Stimulated activated naive CD4-positive, alpha-beta T cell (primary cell): ENCODE measurements at regions not wholly inside any gene's neighbourhood (a gene's known extent, or its start where the extent isn't known, plus 50 kb on each side); places are given as distances from the start of the nearest gene placed in this dataset.
"Not testable (repeated sequence)": the region's sequence is repeated elsewhere in the genome, so short reads cannot be mapped to it uniquely, and the experiment has no call there.

Experiments used
- DNase-seq, 6 experiments: peaks; one replicate each; lab custom pipeline; 2025; lab: John Stamatoyannopoulos, UW

GRCh38 chr3:150328654-150329040, 79.5 kb upstream of the TSC22D2 start:
- no peak for DNase-seq

- DNase-seq: no peak
Measured at GRCh38 chr3:150327678-150328653, 80.1 kb upstream of the TSC22D2 start.

GRCh38 chr3:150324788-150325187, 83.3 kb upstream of the TSC22D2 start:
- DNase-seq: no peak

GRCh38 chr3:150324245-150324644, 83.9 kb upstream of the TSC22D2 start:
- no peak for DNase-seq

GRCh38 chr3:150323770-150324169, 84.3 kb upstream of the TSC22D2 start:
- DNase-seq: no peak

GRCh38 chr3:150323091-150323490, 85.0 kb upstream of the TSC22D2 start:
- not testable (repeated sequence) for DNase-seq

- DNase-seq: not testable (repeated sequence)
Measured at GRCh38 chr3:150320971-150321370, 87.1 kb upstream of the TSC22D2 start.

- DNase-seq: no peak
Measured at GRCh38 chr3:150319900-150320299, 88.2 kb upstream of the TSC22D2 start.

- DNase-seq: no peak
Measured at GRCh38 chr3:150317469-150317868, 90.6 kb upstream of the TSC22D2 start.

GRCh38 chr3:150315721-150316120, 92.4 kb upstream of the TSC22D2 start:
- DNase-seq: no peak

GRCh38 chr3:150314248-150315004, 93.7 kb upstream of the TSC22D2 start:
- DNase-seq: no peak

GRCh38 chr3:150312018-150312657, 96.0 kb upstream of the TSC22D2 start:
- no peak for DNase-seq

GRCh38 chr3:150311156-150311555, 96.9 kb upstream of the TSC22D2 start:
- DNase-seq: no peak

- no peak for DNase-seq
Measured at GRCh38 chr3:150309557-150309956, 98.5 kb upstream of the TSC22D2 start.

GRCh38 chr3:150309257-150309542, 98.9 kb upstream of the TSC22D2 start:
- no peak for DNase-seq

GRCh38 chr3:150308481-150309256, 99.4 kb upstream of the TSC22D2 start:
- no peak for DNase-seq

GRCh38 chr3:150308037-150308319, 100.1 kb upstream of the TSC22D2 start:
- no peak for DNase-seq

GRCh38 chr3:150307311-150308036, 100.6 kb upstream of the TSC22D2 start:
- DNase-seq: no peak

GRCh38 chr3:150306906-150307305, 101.2 kb upstream of the TSC22D2 start:
- DNase-seq: no peak

GRCh38 chr3:150306083-150306482, 102.0 kb upstream of the TSC22D2 start:
- no peak for DNase-seq

- no peak for DNase-seq
Measured at GRCh38 chr3:150303768-150304167, 104.3 kb upstream of the TSC22D2 start.

GRCh38 chr3:150302246-150302645, 105.9 kb upstream of the TSC22D2 start:
- DNase-seq: no peak
